Activated T-cell treated with anti-CD3 and anti-CD28 coated beads, Interleukin-2, amount 50 U/mL, for 72 hours (primary cell): ENCODE measurements at regions not wholly inside any gene's neighbourhood (a gene's known extent, or its start where the extent isn't known, plus 50 kb on each side); places are given as distances from the start of the nearest gene placed in this dataset.

Experiments used
- ATAC-seq, 2 donors: fragments of 150-1000 bp; cut with Tn5 transposase; replicated peaks in 1 of 2; 2 replicates each; pipeline ENCODE4 v1.10.0; 2021; ENCODE audit warnings: moderate library complexity in 2 of 2, mild to moderate bottlenecking in 1 of 2
- DNase-seq, 2 donors: peaks; one replicate each; pipeline ENCODE4 v3.0.0; 2021 to 2022; ENCODE audit warnings: mixed read lengths in 1 of 2
- H3K27ac Mint-ChIP-seq: one replicate; pipeline ENCODE4 v1.8.0; 2022; ENCODE audit warnings: mild to moderate bottlenecking, moderate library complexity, mixed read lengths
- H3K27me3 Mint-ChIP-seq: one replicate; pipeline ENCODE4 v1.8.0; 2022; ENCODE audit warnings: low read depth, mixed read lengths
- H3K36me3 Mint-ChIP-seq, 2 donors: one replicate each; pipeline ENCODE4 v1.8.0; 2022; ENCODE audit warnings: mixed read lengths in 2 of 2, mild to moderate bottlenecking in 1 of 2; ENCODE audit not compliant: insufficient read depth in 2 of 2
- H3K4me1 Mint-ChIP-seq: one replicate; pipeline ENCODE4 v1.8.0; 2022; ENCODE audit warnings: low read depth, mixed read lengths
- H3K4me3 Mint-ChIP-seq, 2 donors: one replicate each; pipeline ENCODE4 v1.8.0; 2022; ENCODE audit warnings: mild to moderate bottlenecking in 2 of 2, mixed read lengths in 2 of 2, moderate library complexity in 2 of 2
- H3K9me3 Mint-ChIP-seq, 2 donors: one replicate each; pipeline ENCODE4 v1.8.0; 2022; ENCODE audit warnings: mixed read lengths in 2 of 2

GRCh38 chr1:185566995-185567394 lies 167.2 kb upstream of the HMCN1 start:
- DNase-seq (peak; percentile 26), ATAC-seq (peak; percentile 69 to 75)
- Mint-ChIP-seq H3K4me1 (peaks cover 66% of the 10 kb centered on the region), H3K4me3 (peak overlapping the region; percentile 63 to 85), H3K36me3 (peaks cover 2 to 5% of the 10 kb centered on the region in 2 donors), H3K27me3 (no peaks in the 10 kb centered on the region), H3K9me3 (peaks cover 2% of the 10 kb centered on the region in 2 donors), H3K27ac (peak overlapping the region; percentile 86)

GRCh38 chr1:185565302-185565701 lies 168.9 kb upstream of the HMCN1 start:
- Mint-ChIP-seq H3K4me1 (peaks cover 78% of the 10 kb centered on the region), H3K27ac (no peak overlapping the region), H3K27me3 (no peaks in the 10 kb centered on the region), H3K9me3 (peaks cover 2% of the 10 kb centered on the region in 2 donors), H3K36me3 (peaks cover 2 to 5% of the 10 kb centered on the region in 2 donors), H3K4me3 (no peak overlapping the region)
- DNase-seq (no peak), ATAC-seq (no peak)

GRCh38 chr1:185564816-185565215 lies 169.4 kb upstream of the HMCN1 start:
- peaks cover 2% of the 10 kb centered on the region in 2 donors for H3K9me3 Mint-ChIP-seq
- no peak overlapping the region for H3K4me3 Mint-ChIP-seq
- H3K36me3 Mint-ChIP-seq = peaks cover 2 to 5% of the 10 kb centered on the region in 2 donors
- DNase-seq (no peak), ATAC-seq (no peak)
- H3K27me3 Mint-ChIP-seq = no peaks in the 10 kb centered on the region
- H3K4me1 Mint-ChIP-seq = peaks cover 78% of the 10 kb centered on the region
- no peak overlapping the region for H3K27ac Mint-ChIP-seq

GRCh38 chr1:185562461-185563359 lies 171.5 kb upstream of the HMCN1 start:
- no peaks in the 10 kb centered on the region for H3K27me3 Mint-ChIP-seq
- H3K36me3 Mint-ChIP-seq = peaks cover 2 to 5% of the 10 kb centered on the region in 2 donors
- peaks cover 62% of the 10 kb centered on the region for H3K4me1 Mint-ChIP-seq
- H3K9me3 Mint-ChIP-seq = peaks cover 2% of the 10 kb centered on the region in 2 donors
- ATAC-seq = no peak
- DNase-seq = no peak
- H3K27ac Mint-ChIP-seq = no peak overlapping the region
- no peak overlapping the region for H3K4me3 Mint-ChIP-seq

- H3K27me3 Mint-ChIP-seq = no peaks in the 10 kb centered on the region
- ATAC-seq (peak; percentile 20 to 21), DNase-seq (no peak)
- no peaks in the 10 kb centered on the region for H3K36me3 Mint-ChIP-seq
- H3K27ac Mint-ChIP-seq = peak overlapping the region; percentile 83
- peak overlapping the region; percentile 58 to 74 for H3K4me3 Mint-ChIP-seq
- H3K9me3 Mint-ChIP-seq = no peaks in the 10 kb centered on the region
- H3K4me1 Mint-ChIP-seq = peaks cover 51% of the 10 kb centered on the region
These were observed 172.6 kb upstream of the HMCN1 start for GRCh38 chr1:185561629-185562028.

- H3K4me1 Mint-ChIP-seq = peaks cover 42% of the 10 kb centered on the region
- ATAC-seq (no peak), DNase-seq (peak in 1 of 2 donors; percentile 21)
- H3K27ac Mint-ChIP-seq = peak overlapping the region; percentile 83
- H3K4me3 Mint-ChIP-seq = peak overlapping the region; percentile 58 to 74
- H3K9me3 Mint-ChIP-seq = no peaks in the 10 kb centered on the region
- H3K36me3 Mint-ChIP-seq = no peaks in the 10 kb centered on the region
- no peaks in the 10 kb centered on the region for H3K27me3 Mint-ChIP-seq
These were observed 173.4 kb upstream of the HMCN1 start for GRCh38 chr1:185560760-185561159.

GRCh38 chr1:185559684-185560331 lies 174.4 kb upstream of the HMCN1 start:
- ATAC-seq (peak; percentile 96 to 97), DNase-seq (peak; percentile 66 to 70)
- Mint-ChIP-seq H3K4me1 (peaks cover 37% of the 10 kb centered on the region), H3K27ac (peak overlapping the region; percentile 83), H3K4me3 (peak overlapping the region; percentile 58 to 74), H3K27me3 (no peaks in the 10 kb centered on the region), H3K36me3 (no peaks in the 10 kb centered on the region), H3K9me3 (no peaks in the 10 kb centered on the region)

- Mint-ChIP-seq H3K4me1 (peaks cover 37% of the 10 kb centered on the region), H3K27me3 (no peaks in the 10 kb centered on the region), H3K36me3 (peaks cover 0 to 1% of the 10 kb centered on the region in 2 donors), H3K27ac (no peak overlapping the region), H3K9me3 (peaks cover 0 to 2% of the 10 kb centered on the region in 2 donors), H3K4me3 (peak overlapping the region in 1 of 2 donors; percentile 74)
- no peak for DNase-seq
- no peak for ATAC-seq
These were observed 175.0 kb upstream of the HMCN1 start for GRCh38 chr1:185559151-185559550.

- Mint-ChIP-seq H3K27me3 (no peaks in the 10 kb centered on the region), H3K9me3 (peaks cover 0 to 2% of the 10 kb centered on the region in 2 donors), H3K27ac (no peak overlapping the region), H3K4me3 (no peak overlapping the region), H3K4me1 (peaks cover 22% of the 10 kb centered on the region), H3K36me3 (peaks cover 1 to 2% of the 10 kb centered on the region in 2 donors)
- ATAC-seq (no peak), DNase-seq (no peak)
These were observed 177.6 kb upstream of the HMCN1 start for GRCh38 chr1:185556561-185556960.

GRCh38 chr1:185555743-185556142 lies 178.4 kb upstream of the HMCN1 start:
- Mint-ChIP-seq H3K27ac (no peak overlapping the region), H3K36me3 (peaks cover 1 to 2% of the 10 kb centered on the region in 2 donors), H3K9me3 (peaks cover 0 to 2% of the 10 kb centered on the region in 2 donors)

GRCh38 chr1:185551008-185551407 lies 183.2 kb upstream of the HMCN1 start:
- peaks cover 1 to 2% of the 10 kb centered on the region in 2 donors for H3K36me3 Mint-ChIP-seq
- H3K4me3 Mint-ChIP-seq = no peak overlapping the region
- DNase-seq (no peak), ATAC-seq (no peak)
- H3K27ac Mint-ChIP-seq = no peak overlapping the region
- H3K4me1 Mint-ChIP-seq = no peaks in the 10 kb centered on the region
- H3K9me3 Mint-ChIP-seq = peaks cover 0 to 2% of the 10 kb centered on the region in 2 donors
- H3K27me3 Mint-ChIP-seq = no peaks in the 10 kb centered on the region

More at GRCh38 chr1:185555743-185556142, 178.4 kb upstream of the HMCN1 start:
- no peaks in the 10 kb centered on the region for H3K27me3 Mint-ChIP-seq
- H3K4me1 Mint-ChIP-seq = peaks cover 14% of the 10 kb centered on the region
- no peak for DNase-seq
- H3K4me3 Mint-ChIP-seq = no peak overlapping the region
- ATAC-seq = no peak

- no peak for DNase-seq
- Mint-ChIP-seq H3K4me1 (no peaks in the 10 kb centered on the region), H3K4me3 (no peak overlapping the region), H3K27me3 (no peaks in the 10 kb centered on the region), H3K27ac (no peak overlapping the region), H3K9me3 (peaks cover 0 to 2% of the 10 kb centered on the region in 2 donors), H3K36me3 (peaks cover 1 to 2% of the 10 kb centered on the region in 2 donors)
- ATAC-seq = no peak
These were observed 184.3 kb upstream of the HMCN1 start for GRCh38 chr1:185549906-185550305.

GRCh38 chr1:185546029-185546428 lies 188.2 kb upstream of the HMCN1 start:
- ATAC-seq (no peak), DNase-seq (no peak)
- Mint-ChIP-seq H3K4me3 (no peak overlapping the region), H3K27ac (no peak overlapping the region), H3K36me3 (peaks cover 0 to under 1% of the 10 kb centered on the region in 2 donors), H3K4me1 (no peaks in the 10 kb centered on the region), H3K9me3 (peaks cover 0 to under 1% of the 10 kb centered on the region in 2 donors), H3K27me3 (no peaks in the 10 kb centered on the region)
